ENCODE measurements at regions not wholly inside any gene's neighbourhood (a gene's known extent, or its start where the extent isn't known, plus 50 kb on each side); places are given as distances from the start of the nearest gene placed in this dataset.
A peak's percentile ranks its signal among the peaks of the same experiment; 100 is the strongest.
"Not testable (repeated sequence)": the region's sequence is repeated elsewhere in the genome, so short reads cannot be mapped to it uniquely, and the experiment has no call there.

GRCh38 chr15:95202569-95203349, 971.4 kb downstream of the MCTP2 start:
- no peak for DNase-seq

DNA sequence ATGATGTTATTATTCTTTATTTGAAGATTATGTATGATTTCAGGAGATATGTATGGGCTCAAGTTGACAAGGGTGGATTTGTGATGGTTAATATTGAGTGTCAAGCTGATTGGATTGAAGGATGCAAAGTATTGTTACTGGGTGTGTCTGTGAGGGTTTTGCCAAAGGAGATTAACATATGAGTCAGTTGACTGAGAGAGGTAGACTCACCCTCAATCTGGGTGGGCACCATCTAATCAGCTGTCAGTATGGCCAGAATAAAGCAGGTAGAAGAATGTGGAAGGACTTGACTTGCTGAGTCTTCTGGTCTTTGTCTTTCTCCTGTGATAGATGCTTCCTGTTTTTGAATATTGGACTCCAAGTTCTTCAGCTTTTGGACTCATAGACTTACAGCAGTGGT, 973.7 kb downstream of the MCTP2 start:
- DNase-seq, result no peak

GRCh38 chr15:95205830-95206229, 974.5 kb downstream of the MCTP2 start:
- DNase-seq, result not testable (repeated sequence)

- no peak for DNase-seq
Measured at GRCh38 chr15:95208071-95208470, 976.7 kb downstream of the MCTP2 start.

DNA sequence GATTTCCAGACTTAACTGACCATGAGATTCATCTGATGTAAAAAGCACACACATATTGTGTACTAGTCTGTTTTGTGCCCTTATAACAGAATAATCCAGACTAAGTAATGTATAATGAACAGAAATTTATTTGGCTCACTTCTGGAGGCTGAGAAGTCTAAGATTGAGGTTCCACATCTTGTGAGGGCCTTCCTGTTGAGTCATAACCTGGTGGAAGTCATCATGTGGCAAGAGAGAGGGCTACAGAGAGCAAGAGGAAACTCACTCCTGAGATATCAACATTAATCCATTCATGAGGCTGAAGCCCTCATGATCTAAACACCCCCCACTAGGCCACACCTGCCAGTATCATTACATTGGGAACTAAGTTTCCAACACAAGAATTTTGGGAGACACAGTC, 977.6 kb downstream of the MCTP2 start:
- no peak for DNase-seq

GRCh38 chr15:95210436-95210981, 979.1 kb downstream of the MCTP2 start:
- DNase-seq, result no peak

DNA sequence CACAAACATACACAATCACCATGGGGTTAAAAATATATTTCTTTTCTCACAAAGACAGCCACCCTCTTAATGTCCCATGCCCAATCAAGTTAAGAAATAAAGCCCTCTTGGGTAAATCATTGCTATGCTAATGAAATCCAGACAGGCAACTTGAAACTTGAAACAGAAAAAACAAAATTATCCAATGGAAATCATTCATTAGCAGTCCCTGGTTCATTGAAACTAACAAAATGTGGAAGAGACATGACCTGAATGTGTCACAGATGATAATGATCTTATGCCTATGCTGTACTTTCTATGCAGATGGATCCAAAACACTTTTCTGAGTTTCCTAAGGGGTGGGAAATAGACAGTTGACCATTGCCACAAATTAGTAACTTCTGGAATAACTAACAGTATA, 983.7 kb downstream of the MCTP2 start:
- no peak for DNase-seq

- no peak for DNase-seq
Measured at GRCh38 chr15:95226835-95227234, 995.5 kb downstream of the MCTP2 start.

- DNase-seq, result no peak
Measured at GRCh38 chr15:95227235-95227634, 995.9 kb downstream of the MCTP2 start.

DNA sequence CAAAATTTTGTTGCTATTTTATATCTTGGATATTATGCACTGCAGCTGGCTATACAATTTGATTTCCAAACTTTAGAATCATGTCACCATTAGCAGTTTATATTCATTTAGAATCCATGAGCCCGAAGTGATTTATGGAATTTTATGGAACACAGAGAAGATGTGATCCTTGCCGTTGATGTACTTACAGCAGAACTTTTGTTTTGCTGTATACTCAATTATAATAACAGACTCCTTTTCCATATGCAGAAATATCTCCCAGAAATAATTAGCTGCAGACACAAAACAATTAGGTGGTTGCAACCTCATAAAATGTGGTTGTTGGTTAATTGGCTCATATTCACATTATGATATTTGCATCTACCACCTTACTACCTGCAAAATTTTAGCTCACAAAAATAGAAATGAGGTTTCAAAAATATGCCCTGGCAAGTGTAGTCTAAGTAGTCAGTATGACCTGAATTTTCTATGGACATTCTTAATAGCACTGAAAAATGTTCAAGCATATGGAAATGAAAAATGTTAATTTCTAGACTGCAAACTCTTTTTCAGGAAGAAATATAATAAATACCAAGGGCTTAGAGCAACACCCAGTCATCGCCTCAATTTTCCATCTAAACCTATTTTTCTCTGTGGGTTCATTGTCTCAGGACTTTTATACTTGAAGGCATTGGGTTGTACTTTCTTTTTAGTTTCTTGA, 997.6 kb downstream of the MCTP2 start:
- DNase-seq, result no peak

DNA sequence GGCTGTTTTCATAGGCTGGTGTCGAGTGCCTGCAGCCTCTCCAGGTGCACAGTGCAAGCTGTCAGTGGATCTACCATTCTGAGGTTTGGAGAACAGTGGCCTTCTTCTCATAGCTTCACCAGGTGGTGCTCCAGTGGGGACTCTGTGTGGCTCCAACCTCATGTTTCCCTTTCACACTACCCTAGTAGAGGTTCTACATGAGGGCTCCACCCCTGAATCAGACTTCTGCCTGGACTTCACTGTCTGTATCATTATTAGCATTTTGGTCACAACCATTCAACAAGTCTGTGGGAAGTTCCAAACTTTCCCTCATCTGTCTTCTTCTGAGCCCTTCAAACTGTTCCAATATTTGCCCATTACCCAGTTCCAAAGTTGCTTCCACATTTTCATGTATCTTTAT, 1003.7 kb downstream of the MCTP2 start:
- DNase-seq, result no peak

- DNase-seq, result no peak
Measured at GRCh38 chr15:95247071-95247984, 1016.0 kb downstream of the MCTP2 start.

- DNase-seq, result no peak
Measured at GRCh38 chr15:95249524-95249923, 1018.2 kb downstream of the MCTP2 start.

- no peak for DNase-seq
Measured at GRCh38 chr15:95252404-95252803, 1021.0 kb downstream of the MCTP2 start.

GRCh38 chr15:95254263-95254662, 1022.9 kb downstream of the MCTP2 start:
- DNase-seq, result no peak

DNA sequence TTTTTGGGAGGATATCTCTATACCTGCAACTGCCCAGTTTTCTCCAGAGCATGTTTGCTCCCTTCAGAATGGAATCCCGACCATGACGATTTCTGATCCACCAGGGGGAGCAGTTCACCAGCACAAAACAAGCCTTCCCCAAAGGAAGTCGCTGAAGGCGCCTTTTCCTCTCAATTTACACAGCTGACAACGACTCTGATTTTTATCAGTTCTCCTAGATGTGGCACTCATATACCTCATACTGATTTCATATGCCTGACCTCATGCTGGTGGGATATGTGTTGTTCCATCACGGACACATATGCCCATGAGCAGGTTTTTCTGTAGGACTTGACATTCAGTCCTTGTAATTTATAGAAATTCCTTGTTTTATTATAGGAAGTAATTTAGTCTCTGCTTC, 1028.2 kb downstream of the MCTP2 start:
- DNase-seq, result peak; percentile 25

DNA sequence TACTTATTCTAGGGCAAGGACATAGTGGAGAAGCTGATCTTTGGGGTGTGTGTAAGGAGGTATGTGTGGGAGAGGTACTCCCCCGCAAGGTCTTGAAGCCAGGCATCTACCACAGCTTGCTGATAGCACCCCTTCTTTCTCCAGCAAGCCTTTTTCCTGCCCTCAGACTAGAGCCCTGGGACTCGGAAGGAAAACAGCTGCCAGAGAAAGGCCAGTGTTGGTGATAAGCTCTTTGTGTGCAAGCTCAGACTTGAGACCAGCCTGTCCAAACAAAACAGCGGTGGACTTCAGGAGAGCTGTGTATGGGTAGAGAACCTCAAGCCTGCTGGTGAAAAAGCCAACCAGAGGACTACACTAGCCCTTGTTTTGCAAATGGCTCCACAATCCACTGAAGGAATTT, 1028.6 kb downstream of the MCTP2 start:
- no peak for DNase-seq

GRCh38 chr15:95260856-95261255, 1029.5 kb downstream of the MCTP2 start:
- no peak for DNase-seq

DNA sequence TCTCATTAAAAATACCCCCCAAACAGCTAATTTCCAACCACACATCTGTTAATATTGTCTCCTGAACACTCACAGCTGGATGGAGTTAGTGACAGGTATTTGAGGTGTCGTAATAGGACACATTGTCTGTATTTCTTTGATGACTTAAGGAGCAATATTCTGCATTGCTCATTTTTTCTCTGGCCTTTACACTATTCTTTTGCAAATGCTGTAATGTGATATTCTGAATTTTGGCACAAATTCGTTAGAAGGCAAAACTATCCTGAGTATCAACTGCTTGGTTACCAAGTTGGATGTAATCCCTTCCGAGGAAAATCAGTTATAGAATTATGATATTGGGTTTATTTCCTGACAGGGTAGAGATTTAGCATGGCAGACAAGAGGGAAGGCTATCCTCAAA, 1030.2 kb downstream of the MCTP2 start:
- no peak for DNase-seq

DNA sequence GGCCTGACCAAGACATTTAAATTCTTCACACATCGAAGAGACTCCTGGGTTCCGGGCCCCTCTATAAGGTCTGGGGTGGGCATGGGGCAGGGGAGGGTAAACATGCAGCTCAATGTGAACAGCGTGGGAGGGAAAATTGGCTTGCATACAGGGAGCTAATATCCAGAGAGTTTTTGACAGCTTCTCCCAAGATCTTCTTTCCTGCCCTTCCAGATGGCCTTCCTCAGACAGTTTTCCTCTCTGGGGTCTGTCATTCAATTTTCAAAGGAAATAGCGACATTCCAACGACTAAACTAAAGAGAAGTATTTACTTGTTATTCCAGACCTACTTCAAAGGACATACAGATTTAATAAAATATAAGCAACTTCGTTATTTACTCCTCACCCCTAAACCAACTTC, 1030.6 kb downstream of the MCTP2 start:
- no peak for DNase-seq

GRCh38 chr15:95262866-95263564, 1031.7 kb downstream of the MCTP2 start:
- DNase-seq, result no peak

GRCh38 chr15:95263751-95264150, 1032.4 kb downstream of the MCTP2 start:
- DNase-seq, result no peak

Data from activated CD4-positive, alpha-beta T cell treated with anti-CD3 and anti-CD28 coated beads for 1 hour (primary cell).